CD4-positive, alpha-beta T cell treated with Interleukin-15 for 4 hours (primary cell): ENCODE measurements at regions not wholly inside any gene's neighbourhood (a gene's known extent, or its start where the extent isn't known, plus 50 kb on each side); places are given as distances from the start of the nearest gene placed in this dataset.
"Not testable (repeated sequence)": the region's sequence is repeated elsewhere in the genome, so short reads cannot be mapped to it uniquely, and the experiment has no call there.

ENCODE experiments used
- DNase-seq: peaks from one replicate; pipeline ENCODE4 v3.0.0-alpha.2; 2020; ENCODE audit warnings: low spot score

- no peak for DNase-seq
Observed at GRCh38 chr2:144982481-144982880, 462.6 kb upstream of the ZEB2 start.

GRCh38 chr2:144975881-144976280, 456.0 kb upstream of the ZEB2 start:
- DNase-seq: no peak

- DNase-seq: no peak
Observed at GRCh38 chr2:144972676-144973075, 452.8 kb upstream of the ZEB2 start.

- DNase-seq: no peak
Observed at GRCh38 chr2:144971786-144972335, 451.9 kb upstream of the ZEB2 start.

GRCh38 chr2:144970410-144970809, 450.5 kb upstream of the ZEB2 start:
- not testable (repeated sequence) for DNase-seq

- not testable (repeated sequence) for DNase-seq
Observed at GRCh38 chr2:144969564-144969963, 449.6 kb upstream of the ZEB2 start.

GRCh38 chr2:144967961-144968360, 448.0 kb upstream of the ZEB2 start:
- DNase-seq: no peak

GRCh38 chr2:144965172-144965571, 445.3 kb upstream of the ZEB2 start:
- DNase-seq: no peak

- DNase-seq: no peak
Observed at GRCh38 chr2:144963031-144963430, 443.1 kb upstream of the ZEB2 start.

- no peak for DNase-seq
Observed at GRCh38 chr2:144959416-144959815, 439.5 kb upstream of the ZEB2 start.

GRCh38 chr2:144950899-144951560, 431.1 kb upstream of the ZEB2 start:
- DNase-seq: no peak

- no peak for DNase-seq
Observed at GRCh38 chr2:144948205-144948855, 428.4 kb upstream of the ZEB2 start.

- DNase-seq: no peak
Observed at GRCh38 chr2:144947709-144948037, 427.8 kb upstream of the ZEB2 start.

- no peak for DNase-seq
Observed at GRCh38 chr2:144946263-144946662, 426.3 kb upstream of the ZEB2 start.

GRCh38 chr2:144944546-144945220, 424.8 kb upstream of the ZEB2 start:
- DNase-seq: no peak

GRCh38 chr2:144943986-144944385, 424.1 kb upstream of the ZEB2 start:
- no peak for DNase-seq

GRCh38 chr2:144943293-144943941, 423.5 kb upstream of the ZEB2 start:
- DNase-seq: no peak

- DNase-seq: no peak
Observed at GRCh38 chr2:144942516-144943256, 422.8 kb upstream of the ZEB2 start.

GRCh38 chr2:144941743-144942488, 422.0 kb upstream of the ZEB2 start:
- DNase-seq: no peak

- no peak for DNase-seq
Observed at GRCh38 chr2:144939590-144939989, 419.7 kb upstream of the ZEB2 start.
